ENCODE measurements at regions not wholly inside any gene's neighbourhood (a gene's known extent, or its start where the extent isn't known, plus 50 kb on each side); places are given as distances from the start of the nearest gene placed in this dataset.

- TF ChIP-seq, protein P1, sequence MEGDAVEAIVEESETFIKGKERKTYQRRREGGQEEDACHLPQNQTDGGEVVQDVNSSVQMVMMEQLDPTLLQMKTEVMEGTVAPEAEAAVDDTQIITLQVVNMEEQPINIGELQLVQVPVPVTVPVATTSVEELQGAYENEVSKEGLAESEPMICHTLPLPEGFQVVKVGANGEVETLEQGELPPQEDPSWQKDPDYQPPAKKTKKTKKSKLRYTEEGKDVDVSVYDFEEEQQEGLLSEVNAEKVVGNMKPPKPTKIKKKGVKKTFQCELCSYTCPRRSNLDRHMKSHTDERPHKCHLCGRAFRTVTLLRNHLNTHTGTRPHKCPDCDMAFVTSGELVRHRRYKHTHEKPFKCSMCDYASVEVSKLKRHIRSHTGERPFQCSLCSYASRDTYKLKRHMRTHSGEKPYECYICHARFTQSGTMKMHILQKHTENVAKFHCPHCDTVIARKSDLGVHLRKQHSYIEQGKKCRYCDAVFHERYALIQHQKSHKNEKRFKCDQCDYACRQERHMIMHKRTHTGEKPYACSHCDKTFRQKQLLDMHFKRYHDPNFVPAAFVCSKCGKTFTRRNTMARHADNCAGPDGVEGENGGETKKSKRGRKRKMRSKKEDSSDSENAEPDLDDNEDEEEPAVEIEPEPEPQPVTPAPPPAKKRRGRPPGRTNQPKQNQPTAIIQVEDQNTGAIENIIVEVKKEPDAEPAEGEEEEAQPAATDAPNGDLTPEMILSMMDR (IDR thresholded peaks at IDR 0.05; ENCODE audit: insufficient read depth, low read length) = no peak
- TF ChIP-seq POLR2AphosphoS5 (IDR thresholded peaks at IDR 0.05; ENCODE audit: low read depth) (no peak), REST (IDR thresholded peaks at IDR 0.05; ENCODE audit: insufficient replicate concordance, low read depth) (no peak), GABPA (IDR thresholded peaks at IDR 0.05; ENCODE audit: low read depth) (no peak)
These were observed 602.1 kb downstream of the TAF11L14 start for GRCh38 chr5:18236386-18236785.

Data from HL-60 (cell line).